GM12878 (cell line): ENCODE measurements at regions not wholly inside any gene's neighbourhood (a gene's known extent, or its start where the extent isn't known, plus 50 kb on each side); places are given as distances from the start of the nearest gene placed in this dataset.

Experiments
- ATAC-seq: fragments of 200-7000 bp; cut with Tn5 transposase; 3 replicates; pipeline ENCODE4 v1.9.1; 2020; ENCODE audit warnings: mild to moderate bottlenecking, moderate library complexity
- BruUV-seq: library from RNA; stranded (reverse); fragments of 400-500 nt; replicated peaks from 2 replicates; lab custom pipeline; 2021; lab: Mats Ljungman, UMichigan
- CTCF ChIA-PET: fragments of 300-600 bp; sonication (Branson Sonifier 250); formaldehyde crosslinking; extraction: SDS; loops from one replicate; lab custom pipeline; 2021; ENCODE audit warnings: inconsistent platforms; lab: Yijun Ruan, JAX
- POLR2A ChIA-PET: fragments of 350-600 bp; formaldehyde crosslinking; extraction: SDS; loops from one replicate; lab custom pipeline; 2021; ENCODE audit warnings: inconsistent platforms; lab: Charles Lee
- RAD21 ChIA-PET: fragments of 300-600 bp; sonication (Branson Sonifier 250); formaldehyde crosslinking; loops from one replicate; lab custom pipeline; 2023; ENCODE audit warnings: antibody characterized with exemption; ENCODE audit not compliant: unreplicated experiment; lab: Charles Lee
- SMC1A ChIA-PET: fragments of 300-600 bp; sonication (Branson Sonifier 250); formaldehyde crosslinking; loops from one replicate; lab custom pipeline; 2023; ENCODE audit not compliant: unreplicated experiment, uncharacterized antibody; lab: Charles Lee
- DNase-seq: peaks from one replicate; pipeline ENCODE4 v3.0.0-alpha.2; 2011; ENCODE audit warnings: low read depth, low spot score
- FAIRE-seq: peaks from 3 replicates; lab custom pipeline; 2011; peaks lifted over from hg19 to GRCh38; lab: Jason Lieb, UNC
- H2AFZ ChIP-seq: 2 replicates; pipeline ENCODE4 v1.6.0; 2011; ENCODE audit warnings: low read depth, low read length, control low read depth; ENCODE audit not compliant: control insufficient read depth
- H3K27ac ChIP-seq: 2 replicates; pipeline ENCODE4 v1.5.1; 2011; ENCODE audit warnings: control low read depth; ENCODE audit not compliant: control insufficient read depth, insufficient read depth
- H3K27me3 ChIP-seq, 2 experiments: replicated peaks in 1 of 2; 2 replicates each; pipeline versions ENCODE4 v1.6.0 to v1.6.1; 2011; ENCODE audit warnings: low read length in 1 of 2; ENCODE audit not compliant: control insufficient read depth in 2 of 2, insufficient read depth in 2 of 2
- H3K36me3 ChIP-seq, 2 experiments: 2 replicates each; pipeline ENCODE4 v1.5.1; 2011; ENCODE audit warnings: low read length in 1 of 2; ENCODE audit not compliant: control insufficient read depth in 2 of 2, insufficient read depth in 2 of 2
- H3K4me1 ChIP-seq: 2 replicates; pipeline ENCODE4 v1.6.1; 2011; ENCODE audit warnings: mild to moderate bottlenecking, low read length, moderate library complexity, mixed read lengths; ENCODE audit not compliant: control insufficient read depth, insufficient read depth
- H3K4me2 ChIP-seq: 2 replicates; pipeline ENCODE4 v1.6.0; 2011; ENCODE audit warnings: control low read depth; ENCODE audit not compliant: control insufficient read depth, insufficient read depth
- H3K4me3 ChIP-seq: fragments of 200-600 bp; sonication (generic); 2 replicates; pipeline ENCODE4 v1.5.1; 2016
- H3K79me2 ChIP-seq: 2 replicates; pipeline ENCODE4 v1.6.0; 2011; ENCODE audit warnings: low read length; ENCODE audit not compliant: control insufficient read depth, insufficient read depth
- H3K9ac ChIP-seq: 2 replicates; pipeline ENCODE4 v1.8.0; 2011; ENCODE audit warnings: low read length, control low read depth, mixed read lengths; ENCODE audit not compliant: control insufficient read depth, insufficient read depth
- H3K9me3 ChIP-seq: replicated peaks from 3 replicates; pipeline ENCODE4 v1.5.1; 2011; ENCODE audit warnings: mild to moderate bottlenecking, low read length; ENCODE audit not compliant: control insufficient read depth, insufficient read depth
- H4K20me1 ChIP-seq: 2 replicates; pipeline ENCODE4 v1.6.0; 2011; ENCODE audit not compliant: control insufficient read depth, insufficient read depth
- EZH2 ChIP-seq: IDR thresholded peaks from 2 replicates; pipeline ENCODE4 v1.6.1; 2012; ENCODE audit warnings: low read depth, mild to moderate bottlenecking, control low read depth, inconsistent platforms, low read length, borderline replicate concordance; ENCODE audit not compliant: control insufficient read depth
- WGBS: methylation state at CpG from one replicate; pipeline ENCODE4 v1.1.6; 2016; ENCODE audit warnings: low lambda C conversion rate; ENCODE audit not compliant: insufficient replicate concordance, insufficient coverage; ENCODE audit errors: missing lambda C conversion rate; 5-methylcytosine and 5-hydroxymethylcytosine counted together
- in situ Hi-C: fragments of 300-500 bp; cut with MboI; formaldehyde crosslinking; loops from 9 replicates; pipeline ENCODE4 v1.14.3; 2018; ENCODE audit warnings: mixed read lengths
- intact Hi-C: fragments of 100-400 bp; cut with micrococcal nuclease; formaldehyde crosslinking; loops from one replicate; pipeline ENCODE4 v1.14.2; 2022; ENCODE audit not compliant: unreplicated experiment
- TF ChIP-seq, protein P1 (sequence below): fragments of 450-650 bp; IDR thresholded peaks from 2 replicates; pipeline ENCODE4 v1.6.1; 2016; ENCODE audit warnings: mild to moderate bottlenecking, moderate library complexity, borderline replicate concordance
- TF ChIP-seq, protein P2 (sequence below): IDR thresholded peaks from 2 replicates; pipeline ENCODE4 v1.6.1; 2011; ENCODE audit warnings: borderline replicate concordance, low read depth, mild to moderate bottlenecking, moderate library complexity, low read length; ENCODE audit not compliant: insufficient read depth, poor library complexity, severe bottlenecking
- TF ChIP-seq, protein P3 (sequence below): fragments of 450-650 bp; IDR thresholded peaks from 2 replicates; pipeline ENCODE4 v1.6.1; 2016; ENCODE audit warnings: mild to moderate bottlenecking

DNA sequence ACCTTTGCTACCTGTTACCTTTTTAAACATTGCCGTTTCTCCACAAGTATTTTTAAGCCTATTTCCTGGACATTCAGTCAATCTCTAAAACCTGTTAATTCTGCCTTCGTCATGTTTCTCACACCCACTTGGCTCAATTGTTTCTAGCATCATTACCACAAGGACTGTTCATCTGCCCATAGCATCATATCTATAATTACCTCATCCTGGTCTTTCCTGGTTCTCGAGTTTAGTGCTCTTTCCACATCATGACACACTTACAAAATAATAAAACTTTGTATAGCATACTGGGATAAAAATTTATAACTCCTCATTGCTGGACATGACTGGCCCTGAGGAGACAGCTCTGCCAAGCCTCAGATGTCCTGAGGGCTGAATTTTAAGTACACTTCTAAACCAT lies 104.8 kb downstream of the CYB561 start:
- BruUV-seq, result no TSS peak
- Histone ChIP-seq H3K4me2 (no peak overlapping the region), H3K79me2 (no peaks in the 10 kb centered on the region), H3K4me3 (no peak overlapping the region), H3K4me1 (no peaks in the 10 kb centered on the region), H4K20me1 (no peaks in the 10 kb centered on the region), H2AFZ (no peak overlapping the region), H3K36me3 (no peaks in the 10 kb centered on the region), H3K9me3 (no peaks in the 10 kb centered on the region), H3K9ac (no peak overlapping the region), H3K27ac (no peak overlapping the region), H3K27me3 (no peaks in the 10 kb centered on the region)
- CTCF ChIA-PET, result no interaction called here
- ATAC-seq, result no peak
- TF ChIP-seq, protein P1, sequence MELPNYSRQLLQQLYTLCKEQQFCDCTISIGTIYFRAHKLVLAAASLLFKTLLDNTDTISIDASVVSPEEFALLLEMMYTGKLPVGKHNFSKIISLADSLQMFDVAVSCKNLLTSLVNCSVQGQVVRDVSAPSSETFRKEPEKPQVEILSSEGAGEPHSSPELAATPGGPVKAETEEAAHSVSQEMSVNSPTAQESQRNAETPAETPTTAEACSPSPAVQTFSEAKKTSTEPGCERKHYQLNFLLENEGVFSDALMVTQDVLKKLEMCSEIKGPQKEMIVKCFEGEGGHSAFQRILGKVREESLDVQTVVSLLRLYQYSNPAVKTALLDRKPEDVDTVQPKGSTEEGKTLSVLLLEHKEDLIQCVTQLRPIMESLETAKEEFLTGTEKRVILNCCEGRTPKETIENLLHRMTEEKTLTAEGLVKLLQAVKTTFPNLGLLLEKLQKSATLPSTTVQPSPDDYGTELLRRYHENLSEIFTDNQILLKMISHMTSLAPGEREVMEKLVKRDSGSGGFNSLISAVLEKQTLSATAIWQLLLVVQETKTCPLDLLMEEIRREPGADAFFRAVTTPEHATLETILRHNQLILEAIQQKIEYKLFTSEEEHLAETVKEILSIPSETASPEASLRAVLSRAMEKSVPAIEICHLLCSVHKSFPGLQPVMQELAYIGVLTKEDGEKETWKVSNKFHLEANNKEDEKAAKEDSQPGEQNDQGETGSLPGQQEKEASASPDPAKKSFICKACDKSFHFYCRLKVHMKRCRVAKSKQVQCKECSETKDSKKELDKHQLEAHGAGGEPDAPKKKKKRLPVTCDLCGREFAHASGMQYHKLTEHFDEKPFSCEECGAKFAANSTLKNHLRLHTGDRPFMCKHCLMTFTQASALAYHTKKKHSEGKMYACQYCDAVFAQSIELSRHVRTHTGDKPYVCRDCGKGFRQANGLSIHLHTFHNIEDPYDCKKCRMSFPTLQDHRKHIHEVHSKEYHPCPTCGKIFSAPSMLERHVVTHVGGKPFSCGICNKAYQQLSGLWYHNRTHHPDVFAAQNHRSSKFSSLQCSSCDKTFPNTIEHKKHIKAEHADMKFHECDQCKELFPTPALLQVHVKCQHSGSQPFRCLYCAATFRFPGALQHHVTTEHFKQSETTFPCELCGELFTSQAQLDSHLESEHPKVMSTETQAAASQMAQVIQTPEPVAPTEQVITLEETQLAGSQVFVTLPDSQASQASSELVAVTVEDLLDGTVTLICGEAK, result no peak
- TF ChIP-seq, protein P2, sequence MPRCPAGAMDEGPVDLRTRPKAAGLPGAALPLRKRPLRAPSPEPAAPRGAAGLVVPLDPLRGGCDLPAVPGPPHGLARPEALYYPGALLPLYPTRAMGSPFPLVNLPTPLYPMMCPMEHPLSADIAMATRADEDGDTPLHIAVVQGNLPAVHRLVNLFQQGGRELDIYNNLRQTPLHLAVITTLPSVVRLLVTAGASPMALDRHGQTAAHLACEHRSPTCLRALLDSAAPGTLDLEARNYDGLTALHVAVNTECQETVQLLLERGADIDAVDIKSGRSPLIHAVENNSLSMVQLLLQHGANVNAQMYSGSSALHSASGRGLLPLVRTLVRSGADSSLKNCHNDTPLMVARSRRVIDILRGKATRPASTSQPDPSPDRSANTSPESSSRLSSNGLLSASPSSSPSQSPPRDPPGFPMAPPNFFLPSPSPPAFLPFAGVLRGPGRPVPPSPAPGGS, result no peak
- TF ChIP-seq, protein P3, sequence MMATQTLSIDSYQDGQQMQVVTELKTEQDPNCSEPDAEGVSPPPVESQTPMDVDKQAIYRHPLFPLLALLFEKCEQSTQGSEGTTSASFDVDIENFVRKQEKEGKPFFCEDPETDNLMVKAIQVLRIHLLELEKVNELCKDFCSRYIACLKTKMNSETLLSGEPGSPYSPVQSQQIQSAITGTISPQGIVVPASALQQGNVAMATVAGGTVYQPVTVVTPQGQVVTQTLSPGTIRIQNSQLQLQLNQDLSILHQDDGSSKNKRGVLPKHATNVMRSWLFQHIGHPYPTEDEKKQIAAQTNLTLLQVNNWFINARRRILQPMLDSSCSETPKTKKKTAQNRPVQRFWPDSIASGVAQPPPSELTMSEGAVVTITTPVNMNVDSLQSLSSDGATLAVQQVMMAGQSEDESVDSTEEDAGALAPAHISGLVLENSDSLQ, result no peak
- no peak for TF ChIP-seq EZH2
- intact Hi-C loops, result no loop called here
- DNase-seq, result no peak
- RAD21 ChIA-PET, result no interaction called here
- in situ Hi-C loops, result no loop called here
- SMC1A ChIA-PET, result no interaction called here
- 43% methylated on average over 3 of the region's 3 CpGs for WGBS
- POLR2A ChIA-PET, result no interaction called here
- FAIRE-seq, result no peak
